HCT116 (cell line): ENCODE measurements at regions not wholly inside any gene's neighbourhood (a gene's known extent, or its start where the extent isn't known, plus 50 kb on each side); places are given as distances from the start of the nearest gene placed in this dataset.
A peak's percentile ranks its signal among the peaks of the same experiment; 100 is the strongest.

ENCODE experiments used
- ATAC-seq: fragments of 200-7000 bp; cut with Tn5 transposase; 2 replicates; pipeline ENCODE4 v1.9.1; 2020; ENCODE audit warnings: mild to moderate bottlenecking, moderate library complexity
- BruUV-seq: library from RNA; stranded (reverse); fragments of 400-500 nt; replicated peaks from 2 replicates; lab custom pipeline; 2021; lab: Mats Ljungman, UMichigan
- CTCF ChIA-PET: fragments of 300-600 bp; sonication (Branson Sonifier 250); formaldehyde crosslinking; loops from one replicate; lab custom pipeline; 2021; ENCODE audit warnings: antibody characterized with exemption; lab: Charles Lee
- POLR2A ChIA-PET: fragments of 300-600, 350-600 bp; sonication (Branson Sonifier 250); formaldehyde crosslinking; loops from one replicate; lab custom pipeline; 2021; ENCODE audit warnings: antibody characterized with exemption; lab: Charles Lee
- RAD21 ChIA-PET, 2 experiments: fragments of 300-600 bp; sonication (Branson Sonifier 250); formaldehyde crosslinking; loops; one replicate each; lab custom pipeline; 2023; ENCODE audit warnings: low total read pairs in 2 of 2; ENCODE audit not compliant: uncharacterized antibody in 2 of 2, unreplicated experiment in 2 of 2, low non-redundant PET in 1 of 2; lab: Charles Lee
- DNase-seq: peaks from one replicate; pipeline ENCODE4 v3.0.0-alpha.2; 2010; ENCODE audit warnings: low read depth, low spot score
- H2AFZ ChIP-seq: fragments of 200-600 bp; shearing (Covaris generic), sonication (generic); 2 replicates; pipeline ENCODE4 v1.6.1; 2017; ENCODE audit warnings: low read depth, mixed run types, mixed read lengths, antibody characterized with exemption, low read length; ENCODE audit not compliant: poor library complexity, severe bottlenecking
- H3K27ac ChIP-seq: 2 replicates; pipeline ENCODE4 v1.5.1; 2012; ENCODE audit warnings: low read depth, low read length
- H3K27me3 ChIP-seq: fragments of 200-600 bp; sonication (generic); 2 replicates; pipeline ENCODE4 v1.6.1; 2016; ENCODE audit warnings: mixed run types, low read length, mixed read lengths; ENCODE audit not compliant: insufficient read depth
- H3K36me3 ChIP-seq, 2 experiments: fragments of 200-500 bp in 1 of 2; fragments of 200-600 bp in 1 of 2; sonication (Bioruptor generic) in 1 of 2; sonication (generic) in 1 of 2; 2 replicates each; pipeline versions ENCODE4 v1.5.1 to v1.6.1; 2014 to 2016; ENCODE audit warnings: low read length in 2 of 2, inconsistent platforms in 1 of 2, mixed read lengths in 1 of 2, mixed run types in 1 of 2; ENCODE audit not compliant: insufficient read depth in 2 of 2, control insufficient read depth in 1 of 2
- H3K4me1 ChIP-seq, 2 experiments: fragments of 200-600 bp in 1 of 2; sonication (generic) in 1 of 2; 2 replicates each; pipeline versions ENCODE4 v1.5.1 to v1.6.1; 2012 to 2017; ENCODE audit warnings: low read length in 2 of 2, inconsistent platforms in 1 of 2, mild to moderate bottlenecking in 1 of 2, mixed read lengths in 1 of 2, mixed run types in 1 of 2, moderate library complexity in 1 of 2; ENCODE audit not compliant: insufficient read depth in 2 of 2, control insufficient read depth in 1 of 2
- H3K4me2 ChIP-seq: fragments of 200-600 bp; sonication (generic); 2 replicates; pipeline ENCODE4 v1.6.1; 2017; ENCODE audit warnings: mixed run types, low read length, mixed read lengths
- H3K4me3 ChIP-seq, 2 experiments: fragments of 200-600 bp in 1 of 2; sonication (generic) in 1 of 2; replicated peaks in 1 of 2; 2 replicates each; pipeline ENCODE4 v1.5.1; 2011 to 2016; ENCODE audit warnings: low read length in 2 of 2, control low read depth in 1 of 2, low read depth in 1 of 2, mild to moderate bottlenecking in 1 of 2, mixed read lengths in 1 of 2, mixed run types in 1 of 2
- H3K79me2 ChIP-seq: fragments of 200-600 bp; sonication (generic); 2 replicates; pipeline ENCODE4 v1.6.1; 2017; ENCODE audit warnings: mild to moderate bottlenecking, mixed run types, low read length, moderate library complexity, mixed read lengths; ENCODE audit not compliant: insufficient read depth
- H3K9ac ChIP-seq: fragments of 200-600 bp; sonication (generic); 2 replicates; pipeline ENCODE4 v1.6.1; 2016; ENCODE audit warnings: low read length, mixed read lengths
- H3K9me2 ChIP-seq: fragments of 200-600 bp; sonication (generic), shearing (Covaris generic); 2 replicates; pipeline ENCODE4 v1.6.1; 2017; ENCODE audit warnings: mixed run types, mild to moderate bottlenecking, moderate library complexity; ENCODE audit not compliant: insufficient read depth
- H3K9me3 ChIP-seq, 2 experiments: fragments of 200-500 bp in 1 of 2; fragments of 200-600 bp in 1 of 2; sonication (Bioruptor generic) in 1 of 2; sonication (generic) in 1 of 2; 2 replicates each; pipeline ENCODE4 v1.6.1; 2014 to 2017; ENCODE audit warnings: low read length in 2 of 2, mixed read lengths in 2 of 2, inconsistent platforms in 1 of 2, low read depth in 1 of 2, mild to moderate bottlenecking in 1 of 2, mixed run types in 1 of 2, moderate library complexity in 1 of 2; ENCODE audit not compliant: control insufficient read depth in 1 of 2, insufficient read depth in 1 of 2
- H4K20me1 ChIP-seq: fragments of 200-600 bp; sonication (generic), shearing (Covaris generic); 2 replicates; pipeline ENCODE4 v1.6.1; 2017; ENCODE audit warnings: mixed run types, mild to moderate bottlenecking, moderate library complexity; ENCODE audit not compliant: insufficient read depth
- CBX3 ChIP-seq: IDR thresholded peaks from 2 replicates; pipeline ENCODE4 v1.6.1; 2012; ENCODE audit warnings: low read depth
- CEBPB ChIP-seq: IDR thresholded peaks from 2 replicates; pipeline ENCODE4 v1.6.1; 2012; ENCODE audit warnings: low read depth
- ELF1 ChIP-seq: IDR thresholded peaks from 2 replicates; pipeline ENCODE4 v1.6.1; 2012; ENCODE audit warnings: low read depth, borderline replicate concordance
- EZH2 ChIP-seq: fragments of 200-600 bp; sonication (generic); IDR thresholded peaks from 2 replicates; pipeline ENCODE4 v1.6.1; 2017; ENCODE audit warnings: antibody characterized with exemption, mixed run types
- EZH2phosphoT487 ChIP-seq: fragments of 200-600 bp; IDR thresholded peaks from 2 replicates; pipeline ENCODE4 v1.6.1; 2018; ENCODE audit warnings: antibody characterized with exemption, borderline replicate concordance
- FOSL1 ChIP-seq: IDR thresholded peaks from 2 replicates; pipeline ENCODE4 v1.6.1; 2012; ENCODE audit warnings: low read depth
- JUND ChIP-seq: IDR thresholded peaks from 2 replicates; pipeline ENCODE4 v1.6.1; 2012
- POLR2A ChIP-seq: IDR thresholded peaks from 2 replicates; pipeline ENCODE4 v1.7.0; 2011; ENCODE audit warnings: borderline replicate concordance; ENCODE audit not compliant: insufficient read depth, insufficient read length; ENCODE audit errors: extremely low read depth
- RAD21 ChIP-seq: IDR thresholded peaks from 2 replicates; pipeline ENCODE4 v1.6.1; 2012; ENCODE audit warnings: low read depth, mild to moderate bottlenecking
- SP1 ChIP-seq: IDR thresholded peaks from 2 replicates; pipeline ENCODE4 v1.6.1; 2012; ENCODE audit warnings: low read depth
- SRF ChIP-seq: IDR thresholded peaks from 2 replicates; pipeline ENCODE4 v1.6.1; 2012; ENCODE audit warnings: low read depth
- TCF7L2 ChIP-seq: IDR thresholded peaks from 2 replicates; pipeline ENCODE4 v1.7.0; 2011; ENCODE audit warnings: borderline replicate concordance, inconsistent platforms; ENCODE audit not compliant: insufficient read depth, insufficient read length; ENCODE audit errors: extremely low read depth
- YY1 ChIP-seq: IDR thresholded peaks from 2 replicates; pipeline ENCODE4 v1.6.1; 2011; ENCODE audit warnings: low read length, low read depth, moderate library complexity, mild to moderate bottlenecking; ENCODE audit not compliant: insufficient replicate concordance; ENCODE audit errors: extremely low read depth
- ZFX ChIP-seq: fragments of 450-650 bp; IDR thresholded peaks from 2 replicates; pipeline ENCODE4 v1.6.1; 2017
- ZNF274 ChIP-seq: fragments of 200-500 bp; sonication (Bioruptor generic); IDR thresholded peaks from 2 replicates; pipeline ENCODE4 v1.6.1; 2014; ENCODE audit warnings: mild to moderate bottlenecking, low read depth, low read length, inconsistent platforms
- intact Hi-C: fragments of 100-400 bp; cut with micrococcal nuclease; formaldehyde crosslinking; loops from 2 replicates; pipeline ENCODE4 v1.10.0; 2022
- TF ChIP-seq, protein P1 (sequence below): IDR thresholded peaks from 2 replicates; pipeline ENCODE4 v1.6.1; 2012
- TF ChIP-seq, protein P2 (sequence below): IDR thresholded peaks from 2 replicates; pipeline ENCODE4 v1.6.1; 2012; ENCODE audit warnings: low read depth
- TF ChIP-seq, protein P3 (sequence below): IDR thresholded peaks from 2 replicates; pipeline ENCODE4 v1.6.1; 2011; ENCODE audit warnings: mild to moderate bottlenecking, low read length, moderate library complexity; ENCODE audit not compliant: insufficient replicate concordance; ENCODE audit errors: extremely low read depth

DNA sequence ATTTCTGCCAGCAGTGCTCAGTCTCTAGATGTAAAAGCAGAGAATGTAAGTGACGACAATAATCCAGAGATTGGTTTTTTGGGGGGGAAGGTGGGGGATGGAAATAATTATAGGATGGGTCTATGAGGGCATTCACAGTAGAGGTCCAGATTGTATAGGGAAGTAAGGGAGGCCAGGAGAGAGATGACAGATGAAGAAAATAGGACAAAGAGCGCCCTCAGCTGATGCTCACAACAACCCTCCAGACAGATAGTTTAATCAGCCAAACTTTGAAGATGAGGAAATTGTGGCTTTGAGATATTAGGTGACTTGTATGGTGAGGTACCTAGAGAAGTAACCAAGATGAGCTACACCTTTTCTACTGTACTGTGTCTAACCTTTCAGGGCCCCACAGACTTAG is 137.9 kb downstream of the MAGEB17 start:
- ChIA-PET CTCF (no interaction called here), POLR2A (no interaction called here), RAD21 (no interaction called here)
- no peaks in the 10 kb centered on the region for H3K79me2 ChIP-seq
- H3K36me3 ChIP-seq = no peaks in the 10 kb centered on the region
- H3K4me1 ChIP-seq = no peaks in the 10 kb centered on the region
- TF ChIP-seq RAD21 = peak; percentile 31; the same call in 1 of the 2 replicates
- TF ChIP-seq FOSL1 = no peak
- no peak overlapping the region for H3K4me3 ChIP-seq
- no peak overlapping the region for H3K27ac ChIP-seq
- ATAC-seq = no peak
- no peaks in the 10 kb centered on the region for H3K9me3 ChIP-seq
- no peaks in the 10 kb centered on the region for H3K9me2 ChIP-seq
- H3K4me2 ChIP-seq = no peak overlapping the region
- H3K9ac ChIP-seq = no peak overlapping the region
- no peaks in the 10 kb centered on the region for H4K20me1 ChIP-seq
- no TSS peak for BruUV-seq
- no peak overlapping the region for H2AFZ ChIP-seq
- DNase-seq = no peak
- intact Hi-C loops = no loop called here
- H3K27me3 ChIP-seq = no peaks in the 10 kb centered on the region

DNA sequence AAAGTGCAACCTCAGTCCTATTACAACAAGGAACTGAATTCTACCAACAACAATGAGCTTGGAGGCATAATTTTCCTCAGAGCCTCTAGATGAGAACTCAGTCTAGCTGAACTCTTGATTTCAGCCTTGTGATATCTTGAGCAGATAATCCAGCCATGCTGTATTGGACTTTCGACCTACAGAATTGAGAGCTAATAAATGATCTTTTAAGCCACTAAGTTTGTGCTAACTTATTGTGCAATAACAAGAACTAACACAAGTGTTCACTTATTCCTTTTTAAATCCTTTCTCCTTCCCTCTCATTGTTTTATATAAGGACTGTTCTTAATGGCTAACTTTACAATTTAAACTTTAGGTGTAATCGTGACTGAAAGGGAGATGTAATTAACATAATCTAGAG is 140.7 kb downstream of the MAGEB17 start:
- ChIA-PET POLR2A (no interaction called here), RAD21 (no interaction called here), CTCF (no interaction called here)
- Histone ChIP-seq H3K79me2 (no peaks in the 10 kb centered on the region), H3K4me2 (no peak overlapping the region), H2AFZ (no peak overlapping the region), H3K4me3 (no peak overlapping the region), H4K20me1 (no peaks in the 10 kb centered on the region), H3K9me3 (no peaks in the 10 kb centered on the region), H3K27me3 (no peaks in the 10 kb centered on the region), H3K4me1 (no peaks in the 10 kb centered on the region), H3K36me3 (no peaks in the 10 kb centered on the region), H3K9ac (no peak overlapping the region), H3K27ac (no peak overlapping the region), H3K9me2 (no peaks in the 10 kb centered on the region)
- no peak for ATAC-seq
- BruUV-seq = no TSS peak
- no peak for DNase-seq
- intact Hi-C loops = no loop called here
- TF ChIP-seq TCF7L2 (no peak), JUND (no peak), CEBPB (no peak), SRF (no peak), EZH2 (no peak), ZFX (no peak), EZH2phosphoT487 (no peak), POLR2A (no peak), CBX3 (no peak), SP1 (no peak), YY1 (no peak), FOSL1 (no peak), ZNF274 (no peak), ELF1 (no peak)
- TF ChIP-seq, protein P1, sequence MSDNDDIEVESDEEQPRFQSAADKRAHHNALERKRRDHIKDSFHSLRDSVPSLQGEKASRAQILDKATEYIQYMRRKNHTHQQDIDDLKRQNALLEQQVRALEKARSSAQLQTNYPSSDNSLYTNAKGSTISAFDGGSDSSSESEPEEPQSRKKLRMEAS = no peak
- TF ChIP-seq, protein P2, sequence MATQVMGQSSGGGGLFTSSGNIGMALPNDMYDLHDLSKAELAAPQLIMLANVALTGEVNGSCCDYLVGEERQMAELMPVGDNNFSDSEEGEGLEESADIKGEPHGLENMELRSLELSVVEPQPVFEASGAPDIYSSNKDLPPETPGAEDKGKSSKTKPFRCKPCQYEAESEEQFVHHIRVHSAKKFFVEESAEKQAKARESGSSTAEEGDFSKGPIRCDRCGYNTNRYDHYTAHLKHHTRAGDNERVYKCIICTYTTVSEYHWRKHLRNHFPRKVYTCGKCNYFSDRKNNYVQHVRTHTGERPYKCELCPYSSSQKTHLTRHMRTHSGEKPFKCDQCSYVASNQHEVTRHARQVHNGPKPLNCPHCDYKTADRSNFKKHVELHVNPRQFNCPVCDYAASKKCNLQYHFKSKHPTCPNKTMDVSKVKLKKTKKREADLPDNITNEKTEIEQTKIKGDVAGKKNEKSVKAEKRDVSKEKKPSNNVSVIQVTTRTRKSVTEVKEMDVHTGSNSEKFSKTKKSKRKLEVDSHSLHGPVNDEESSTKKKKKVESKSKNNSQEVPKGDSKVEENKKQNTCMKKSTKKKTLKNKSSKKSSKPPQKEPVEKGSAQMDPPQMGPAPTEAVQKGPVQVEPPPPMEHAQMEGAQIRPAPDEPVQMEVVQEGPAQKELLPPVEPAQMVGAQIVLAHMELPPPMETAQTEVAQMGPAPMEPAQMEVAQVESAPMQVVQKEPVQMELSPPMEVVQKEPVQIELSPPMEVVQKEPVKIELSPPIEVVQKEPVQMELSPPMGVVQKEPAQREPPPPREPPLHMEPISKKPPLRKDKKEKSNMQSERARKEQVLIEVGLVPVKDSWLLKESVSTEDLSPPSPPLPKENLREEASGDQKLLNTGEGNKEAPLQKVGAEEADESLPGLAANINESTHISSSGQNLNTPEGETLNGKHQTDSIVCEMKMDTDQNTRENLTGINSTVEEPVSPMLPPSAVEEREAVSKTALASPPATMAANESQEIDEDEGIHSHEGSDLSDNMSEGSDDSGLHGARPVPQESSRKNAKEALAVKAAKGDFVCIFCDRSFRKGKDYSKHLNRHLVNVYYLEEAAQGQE = no peak
- TF ChIP-seq, protein P3, sequence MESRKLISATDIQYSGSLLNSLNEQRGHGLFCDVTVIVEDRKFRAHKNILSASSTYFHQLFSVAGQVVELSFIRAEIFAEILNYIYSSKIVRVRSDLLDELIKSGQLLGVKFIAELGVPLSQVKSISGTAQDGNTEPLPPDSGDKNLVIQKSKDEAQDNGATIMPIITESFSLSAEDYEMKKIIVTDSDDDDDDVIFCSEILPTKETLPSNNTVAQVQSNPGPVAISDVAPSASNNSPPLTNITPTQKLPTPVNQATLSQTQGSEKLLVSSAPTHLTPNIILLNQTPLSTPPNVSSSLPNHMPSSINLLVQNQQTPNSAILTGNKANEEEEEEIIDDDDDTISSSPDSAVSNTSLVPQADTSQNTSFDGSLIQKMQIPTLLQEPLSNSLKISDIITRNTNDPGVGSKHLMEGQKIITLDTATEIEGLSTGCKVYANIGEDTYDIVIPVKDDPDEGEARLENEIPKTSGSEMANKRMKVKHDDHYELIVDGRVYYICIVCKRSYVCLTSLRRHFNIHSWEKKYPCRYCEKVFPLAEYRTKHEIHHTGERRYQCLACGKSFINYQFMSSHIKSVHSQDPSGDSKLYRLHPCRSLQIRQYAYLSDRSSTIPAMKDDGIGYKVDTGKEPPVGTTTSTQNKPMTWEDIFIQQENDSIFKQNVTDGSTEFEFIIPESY = no peak
